ENCODE measurements at regions not wholly inside any gene's neighbourhood (a gene's known extent, or its start where the extent isn't known, plus 50 kb on each side); places are given as distances from the start of the nearest gene placed in this dataset.

GRCh38 chr13:74084375-74084935, 49.7 kb downstream of the KLF12 start:
- Histone ChIP-seq H3K79me2 (ENCODE audit: control insufficient read depth, insufficient read depth, low read length, unreplicated experiment) (peaks cover 71% of the 10 kb centered on the region), H2AFZ (ENCODE audit: low read length, unreplicated experiment) (no peak overlapping the region), H3K27me3 (ENCODE audit: insufficient read depth, low read length) (no peaks in the 10 kb centered on the region), H3K4me3 (ENCODE audit: low read depth, low read length) (no peak overlapping the region), H3K36me3 (ENCODE audit: insufficient read depth, low read length) (no peaks in the 10 kb centered on the region), H3K27ac (ENCODE audit: low read depth, low read length) (no peak overlapping the region), H3K4me1 (ENCODE audit: control insufficient read depth, insufficient read depth, low read length, unreplicated experiment) (no peaks in the 10 kb centered on the region)

GRCh38 chr13:74082741-74083160, 51.5 kb downstream of the KLF12 start:
- H3K27ac ChIP-seq (ENCODE audit: low read depth, low read length), result no peak overlapping the region
- no peak overlapping the region for H2AFZ ChIP-seq (ENCODE audit: low read length, unreplicated experiment)
- peaks cover 66% of the 10 kb centered on the region for H3K79me2 ChIP-seq (ENCODE audit: control insufficient read depth, insufficient read depth, low read length, unreplicated experiment)
- no peak overlapping the region for H3K4me3 ChIP-seq (ENCODE audit: low read depth, low read length)
- peaks cover 2% of the 10 kb centered on the region for H3K4me1 ChIP-seq (ENCODE audit: control insufficient read depth, insufficient read depth, low read length, unreplicated experiment)
- H3K36me3 ChIP-seq (ENCODE audit: insufficient read depth, low read length), result no peaks in the 10 kb centered on the region
- no peaks in the 10 kb centered on the region for H3K27me3 ChIP-seq (ENCODE audit: insufficient read depth, low read length)

- peaks cover 8% of the 10 kb centered on the region for H3K4me1 ChIP-seq (ENCODE audit: control insufficient read depth, insufficient read depth, low read length, unreplicated experiment)
- H2AFZ ChIP-seq (ENCODE audit: low read length, unreplicated experiment), result no peak overlapping the region
- peaks cover 68% of the 10 kb centered on the region for H3K79me2 ChIP-seq (ENCODE audit: control insufficient read depth, insufficient read depth, low read length, unreplicated experiment)
- H3K27ac ChIP-seq (ENCODE audit: low read depth, low read length), result no peak overlapping the region
- no peaks in the 10 kb centered on the region for H3K36me3 ChIP-seq (ENCODE audit: insufficient read depth, low read length)
- no peaks in the 10 kb centered on the region for H3K27me3 ChIP-seq (ENCODE audit: insufficient read depth, low read length)
- H3K4me3 ChIP-seq (ENCODE audit: low read depth, low read length), result no peak overlapping the region
These were observed 53.4 kb downstream of the KLF12 start for GRCh38 chr13:74080762-74081161.

GRCh38 chr13:74077792-74078191, 56.4 kb downstream of the KLF12 start:
- H3K79me2 ChIP-seq (ENCODE audit: control insufficient read depth, insufficient read depth, low read length, unreplicated experiment), result peaks cover 67% of the 10 kb centered on the region
- H3K36me3 ChIP-seq (ENCODE audit: insufficient read depth, low read length), result no peaks in the 10 kb centered on the region
- no peak overlapping the region for H3K4me3 ChIP-seq (ENCODE audit: low read depth, low read length)
- H3K27me3 ChIP-seq (ENCODE audit: insufficient read depth, low read length), result no peaks in the 10 kb centered on the region
- no peak overlapping the region for H3K27ac ChIP-seq (ENCODE audit: low read depth, low read length)
- H3K4me1 ChIP-seq (ENCODE audit: control insufficient read depth, insufficient read depth, low read length, unreplicated experiment), result peaks cover 27% of the 10 kb centered on the region
- no peak overlapping the region for H2AFZ ChIP-seq (ENCODE audit: low read length, unreplicated experiment)

GRCh38 chr13:74077375-74077774, 56.8 kb downstream of the KLF12 start:
- H3K4me3 ChIP-seq (ENCODE audit: low read depth, low read length), result no peak overlapping the region
- H3K79me2 ChIP-seq (ENCODE audit: control insufficient read depth, insufficient read depth, low read length, unreplicated experiment), result peaks cover 67% of the 10 kb centered on the region

GRCh38 chr13:74074723-74075122, 59.5 kb downstream of the KLF12 start:
- Histone ChIP-seq H3K27ac (ENCODE audit: low read depth, low read length) (peak overlapping the region; percentile 18), H3K27me3 (ENCODE audit: insufficient read depth, low read length) (no peaks in the 10 kb centered on the region), H3K79me2 (ENCODE audit: control insufficient read depth, insufficient read depth, low read length, unreplicated experiment) (peaks cover 53% of the 10 kb centered on the region), H3K36me3 (ENCODE audit: insufficient read depth, low read length) (no peaks in the 10 kb centered on the region), H3K4me1 (ENCODE audit: control insufficient read depth, insufficient read depth, low read length, unreplicated experiment) (peaks cover 27% of the 10 kb centered on the region), H3K4me3 (ENCODE audit: low read depth, low read length) (peak overlapping the region; percentile 17; the same call in 1 of the 2 replicates), H2AFZ (ENCODE audit: low read length, unreplicated experiment) (no peak overlapping the region)

More at GRCh38 chr13:74077375-74077774, 56.8 kb downstream of the KLF12 start:
- peaks cover 27% of the 10 kb centered on the region for H3K4me1 ChIP-seq (ENCODE audit: control insufficient read depth, insufficient read depth, low read length, unreplicated experiment)
- H3K27ac ChIP-seq (ENCODE audit: low read depth, low read length), result no peak overlapping the region
- H2AFZ ChIP-seq (ENCODE audit: low read length, unreplicated experiment), result no peak overlapping the region
- H3K27me3 ChIP-seq (ENCODE audit: insufficient read depth, low read length), result no peaks in the 10 kb centered on the region
- no peaks in the 10 kb centered on the region for H3K36me3 ChIP-seq (ENCODE audit: insufficient read depth, low read length)

- Histone ChIP-seq H3K27me3 (ENCODE audit: insufficient read depth, low read length) (no peaks in the 10 kb centered on the region), H3K79me2 (ENCODE audit: control insufficient read depth, insufficient read depth, low read length, unreplicated experiment) (peaks cover 45% of the 10 kb centered on the region), H3K36me3 (ENCODE audit: insufficient read depth, low read length) (no peaks in the 10 kb centered on the region), H3K4me1 (ENCODE audit: control insufficient read depth, insufficient read depth, low read length, unreplicated experiment) (peaks cover 27% of the 10 kb centered on the region), H2AFZ (ENCODE audit: low read length, unreplicated experiment) (no peak overlapping the region), H3K27ac (ENCODE audit: low read depth, low read length) (no peak overlapping the region), H3K4me3 (ENCODE audit: low read depth, low read length) (no peak overlapping the region)
These were observed 60.9 kb downstream of the KLF12 start for GRCh38 chr13:74073274-74073673.

- H3K4me3 ChIP-seq (ENCODE audit: low read depth, low read length), result no peak overlapping the region
These were observed 63.7 kb downstream of the KLF12 start for GRCh38 chr13:74070513-74070912.

GRCh38 chr13:74070065-74070464, 64.1 kb downstream of the KLF12 start:
- H2AFZ ChIP-seq (ENCODE audit: low read length, unreplicated experiment), result no peak overlapping the region
- H3K36me3 ChIP-seq (ENCODE audit: insufficient read depth, low read length), result no peaks in the 10 kb centered on the region
- H3K79me2 ChIP-seq (ENCODE audit: control insufficient read depth, insufficient read depth, low read length, unreplicated experiment), result peaks cover 39% of the 10 kb centered on the region
- no peak overlapping the region for H3K27ac ChIP-seq (ENCODE audit: low read depth, low read length)
- H3K4me3 ChIP-seq (ENCODE audit: low read depth, low read length), result no peak overlapping the region
- peaks cover 26% of the 10 kb centered on the region for H3K4me1 ChIP-seq (ENCODE audit: control insufficient read depth, insufficient read depth, low read length, unreplicated experiment)
- no peaks in the 10 kb centered on the region for H3K27me3 ChIP-seq (ENCODE audit: insufficient read depth, low read length)

More at GRCh38 chr13:74070513-74070912, 63.7 kb downstream of the KLF12 start:
- Histone ChIP-seq H3K27me3 (ENCODE audit: insufficient read depth, low read length) (no peaks in the 10 kb centered on the region), H3K27ac (ENCODE audit: low read depth, low read length) (no peak overlapping the region), H2AFZ (ENCODE audit: low read length, unreplicated experiment) (no peak overlapping the region), H3K4me1 (ENCODE audit: control insufficient read depth, insufficient read depth, low read length, unreplicated experiment) (peaks cover 30% of the 10 kb centered on the region), H3K36me3 (ENCODE audit: insufficient read depth, low read length) (no peaks in the 10 kb centered on the region), H3K79me2 (ENCODE audit: control insufficient read depth, insufficient read depth, low read length, unreplicated experiment) (peaks cover 38% of the 10 kb centered on the region)

- no peaks in the 10 kb centered on the region for H3K27me3 ChIP-seq (ENCODE audit: insufficient read depth, low read length)
- H3K27ac ChIP-seq (ENCODE audit: low read depth, low read length), result no peak overlapping the region
- H3K4me3 ChIP-seq (ENCODE audit: low read depth, low read length), result no peak overlapping the region
- peaks cover 38% of the 10 kb centered on the region for H3K79me2 ChIP-seq (ENCODE audit: control insufficient read depth, insufficient read depth, low read length, unreplicated experiment)
- no peak overlapping the region for H2AFZ ChIP-seq (ENCODE audit: low read length, unreplicated experiment)
- peaks cover 27% of the 10 kb centered on the region for H3K4me1 ChIP-seq (ENCODE audit: control insufficient read depth, insufficient read depth, low read length, unreplicated experiment)
- no peaks in the 10 kb centered on the region for H3K36me3 ChIP-seq (ENCODE audit: insufficient read depth, low read length)
These were observed 65.7 kb downstream of the KLF12 start for GRCh38 chr13:74068471-74068870.

GRCh38 chr13:74067818-74068217, 66.4 kb downstream of the KLF12 start:
- Histone ChIP-seq H3K4me3 (ENCODE audit: low read depth, low read length) (no peak overlapping the region), H3K36me3 (ENCODE audit: insufficient read depth, low read length) (no peaks in the 10 kb centered on the region), H2AFZ (ENCODE audit: low read length, unreplicated experiment) (no peak overlapping the region), H3K79me2 (ENCODE audit: control insufficient read depth, insufficient read depth, low read length, unreplicated experiment) (peaks cover 32% of the 10 kb centered on the region), H3K27ac (ENCODE audit: low read depth, low read length) (no peak overlapping the region), H3K27me3 (ENCODE audit: insufficient read depth, low read length) (no peaks in the 10 kb centered on the region), H3K4me1 (ENCODE audit: control insufficient read depth, insufficient read depth, low read length, unreplicated experiment) (peaks cover 33% of the 10 kb centered on the region)
